PC-3 (cell line): ENCODE measurements at regions not wholly inside any gene's neighbourhood (a gene's known extent, or its start where the extent isn't known, plus 50 kb on each side); places are given as distances from the start of the nearest gene placed in this dataset.

ENCODE experiments used
- EZH2 ChIP-seq: fragments of 300-600 bp; sonication (generic); IDR thresholded peaks from one replicate; pipeline ENCODE4 v1.6.1; 2017; ENCODE audit warnings: antibody characterized with exemption, mild to moderate bottlenecking, low read length; ENCODE audit not compliant: unreplicated experiment
- TF ChIP-seq, protein P1 (sequence below): fragments of 300-600 bp; sonication (generic); conservative IDR thresholded peaks from 2 replicates; pipeline ENCODE4 v1.5.1; 2017; ENCODE audit warnings: antibody characterized with exemption, low read depth, mild to moderate bottlenecking, low read length

- TF ChIP-seq, protein P1, sequence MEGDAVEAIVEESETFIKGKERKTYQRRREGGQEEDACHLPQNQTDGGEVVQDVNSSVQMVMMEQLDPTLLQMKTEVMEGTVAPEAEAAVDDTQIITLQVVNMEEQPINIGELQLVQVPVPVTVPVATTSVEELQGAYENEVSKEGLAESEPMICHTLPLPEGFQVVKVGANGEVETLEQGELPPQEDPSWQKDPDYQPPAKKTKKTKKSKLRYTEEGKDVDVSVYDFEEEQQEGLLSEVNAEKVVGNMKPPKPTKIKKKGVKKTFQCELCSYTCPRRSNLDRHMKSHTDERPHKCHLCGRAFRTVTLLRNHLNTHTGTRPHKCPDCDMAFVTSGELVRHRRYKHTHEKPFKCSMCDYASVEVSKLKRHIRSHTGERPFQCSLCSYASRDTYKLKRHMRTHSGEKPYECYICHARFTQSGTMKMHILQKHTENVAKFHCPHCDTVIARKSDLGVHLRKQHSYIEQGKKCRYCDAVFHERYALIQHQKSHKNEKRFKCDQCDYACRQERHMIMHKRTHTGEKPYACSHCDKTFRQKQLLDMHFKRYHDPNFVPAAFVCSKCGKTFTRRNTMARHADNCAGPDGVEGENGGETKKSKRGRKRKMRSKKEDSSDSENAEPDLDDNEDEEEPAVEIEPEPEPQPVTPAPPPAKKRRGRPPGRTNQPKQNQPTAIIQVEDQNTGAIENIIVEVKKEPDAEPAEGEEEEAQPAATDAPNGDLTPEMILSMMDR, result peak; percentile 82
- no peak for TF ChIP-seq EZH2
These were observed 253.1 kb upstream of the ADGRL4 start for GRCh38 chr1:79259390-79260336.
